D721Med (cell line): ENCODE measurements at regions not wholly inside any gene's neighbourhood (a gene's known extent, or its start where the extent isn't known, plus 50 kb on each side); places are given as distances from the start of the nearest gene placed in this dataset.
"Not testable (repeated sequence)": the region's sequence is repeated elsewhere in the genome, so short reads cannot be mapped to it uniquely, and the experiment has no call there.

ENCODE experiments used
- DNase-seq: peaks from one replicate; pipeline ENCODE4 v3.0.0; 2011; ENCODE audit warnings: low spot score; ENCODE audit not compliant: insufficient read length
- FAIRE-seq: peaks from 2 replicates; lab custom pipeline; 2011; peaks lifted over from hg19 to GRCh38; lab: Jason Lieb, UNC
- TF ChIP-seq, protein P1 (sequence below): IDR thresholded peaks from 2 replicates; pipeline ENCODE4 v1.5.1; 2012; ENCODE audit warnings: mild to moderate bottlenecking, control low read depth; ENCODE audit not compliant: insufficient read depth; ENCODE audit errors: missing control alignments

DNA sequence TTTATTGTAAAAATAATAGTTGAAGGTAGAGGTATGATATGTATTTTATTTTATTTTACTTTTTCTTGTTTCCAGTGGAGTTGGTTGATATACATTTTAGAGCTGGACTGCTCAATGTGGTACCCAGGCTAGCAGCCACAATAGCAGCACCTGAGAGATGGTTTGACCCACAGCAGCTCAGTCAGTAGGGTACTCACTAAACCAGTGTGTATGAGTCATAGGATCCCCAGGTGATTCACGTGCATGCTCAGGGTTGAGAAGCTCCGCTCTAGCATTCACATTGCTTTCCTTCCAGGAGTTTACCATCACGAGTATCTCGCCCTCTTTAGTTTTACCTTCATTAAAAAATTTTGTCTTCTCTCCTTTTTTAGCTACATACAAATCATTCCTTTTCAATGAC lies 96.0 kb upstream of the PAXBP1 start:
- FAIRE-seq (no peak), DNase-seq (no peak)
- TF ChIP-seq, protein P1, sequence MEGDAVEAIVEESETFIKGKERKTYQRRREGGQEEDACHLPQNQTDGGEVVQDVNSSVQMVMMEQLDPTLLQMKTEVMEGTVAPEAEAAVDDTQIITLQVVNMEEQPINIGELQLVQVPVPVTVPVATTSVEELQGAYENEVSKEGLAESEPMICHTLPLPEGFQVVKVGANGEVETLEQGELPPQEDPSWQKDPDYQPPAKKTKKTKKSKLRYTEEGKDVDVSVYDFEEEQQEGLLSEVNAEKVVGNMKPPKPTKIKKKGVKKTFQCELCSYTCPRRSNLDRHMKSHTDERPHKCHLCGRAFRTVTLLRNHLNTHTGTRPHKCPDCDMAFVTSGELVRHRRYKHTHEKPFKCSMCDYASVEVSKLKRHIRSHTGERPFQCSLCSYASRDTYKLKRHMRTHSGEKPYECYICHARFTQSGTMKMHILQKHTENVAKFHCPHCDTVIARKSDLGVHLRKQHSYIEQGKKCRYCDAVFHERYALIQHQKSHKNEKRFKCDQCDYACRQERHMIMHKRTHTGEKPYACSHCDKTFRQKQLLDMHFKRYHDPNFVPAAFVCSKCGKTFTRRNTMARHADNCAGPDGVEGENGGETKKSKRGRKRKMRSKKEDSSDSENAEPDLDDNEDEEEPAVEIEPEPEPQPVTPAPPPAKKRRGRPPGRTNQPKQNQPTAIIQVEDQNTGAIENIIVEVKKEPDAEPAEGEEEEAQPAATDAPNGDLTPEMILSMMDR: no peak

GRCh38 chr21:32868631-32869454 lies 97.3 kb upstream of the PAXBP1 start:
- TF ChIP-seq, protein P1: no peak
- FAIRE-seq (no peak), DNase-seq (no peak)

DNA sequence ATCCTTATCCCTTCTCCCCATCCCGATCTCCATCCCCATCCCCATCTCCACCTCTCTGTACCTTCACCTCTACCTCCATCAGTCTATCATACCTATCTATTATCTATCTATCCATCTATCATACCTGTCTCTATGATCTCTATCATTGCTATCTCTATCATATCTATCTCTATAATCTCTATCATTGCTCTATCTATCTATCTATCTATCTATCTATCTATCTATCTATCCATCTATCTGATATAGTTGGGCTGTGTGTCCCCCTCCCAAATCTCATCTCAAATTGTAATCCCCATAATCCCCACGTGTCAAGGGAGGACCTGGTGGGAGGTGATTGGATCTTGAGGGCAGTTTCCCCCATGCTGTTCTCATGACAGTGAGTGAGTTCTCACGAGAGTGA lies 97.9 kb upstream of the PAXBP1 start:
- FAIRE-seq (no peak), DNase-seq (no peak)

DNA sequence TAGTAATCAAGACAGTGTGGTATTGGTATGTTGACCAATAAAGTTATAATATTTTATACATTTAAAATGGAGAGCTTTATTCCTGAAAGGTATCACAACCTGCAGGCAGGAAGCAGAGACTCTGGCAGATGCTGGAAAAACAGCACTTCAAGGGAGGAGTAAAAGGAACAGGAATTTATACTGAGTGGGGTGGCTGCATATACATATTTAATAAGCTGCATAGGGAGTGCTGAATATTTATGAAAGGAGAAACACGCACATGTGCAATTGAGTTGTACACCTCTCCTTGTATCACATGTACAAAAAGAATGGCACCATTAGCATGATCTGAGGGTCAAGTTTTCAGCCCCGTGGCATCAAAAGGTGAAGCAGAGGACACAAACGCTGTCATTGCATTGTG lies 104.9 kb upstream of the PAXBP1 start:
- FAIRE-seq (no peak), DNase-seq (no peak)
- TF ChIP-seq, protein P1: no peak

More for the DNA sequence above, 97.9 kb upstream of the PAXBP1 start:
- TF ChIP-seq, protein P1: no peak

GRCh38 chr21:32877888-32878287 lies 106.3 kb upstream of the PAXBP1 start:
- FAIRE-seq, DNase-seq: not testable (repeated sequence)

DNA sequence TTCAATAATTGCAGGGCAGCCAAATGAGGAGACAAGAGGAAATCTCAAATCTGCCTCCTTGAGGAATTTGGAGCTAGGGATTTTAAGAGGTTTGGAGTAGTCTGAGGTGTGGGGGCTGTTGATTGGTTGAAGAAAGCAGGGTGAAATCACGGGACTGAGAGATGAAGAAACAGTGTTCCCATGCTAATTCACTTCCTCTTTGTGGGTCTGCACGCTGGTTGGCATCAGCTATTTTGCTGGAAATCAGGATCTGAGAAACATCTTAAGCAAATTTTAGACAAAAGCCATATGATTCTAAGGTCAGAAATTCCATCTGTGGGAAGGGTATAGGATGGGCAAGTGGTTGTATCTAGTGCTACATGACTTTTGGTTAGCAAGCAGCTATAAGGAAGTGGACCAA lies 107.1 kb upstream of the PAXBP1 start:
- no peak for FAIRE-seq
- TF ChIP-seq, protein P1: no peak
- no peak for DNase-seq

DNA sequence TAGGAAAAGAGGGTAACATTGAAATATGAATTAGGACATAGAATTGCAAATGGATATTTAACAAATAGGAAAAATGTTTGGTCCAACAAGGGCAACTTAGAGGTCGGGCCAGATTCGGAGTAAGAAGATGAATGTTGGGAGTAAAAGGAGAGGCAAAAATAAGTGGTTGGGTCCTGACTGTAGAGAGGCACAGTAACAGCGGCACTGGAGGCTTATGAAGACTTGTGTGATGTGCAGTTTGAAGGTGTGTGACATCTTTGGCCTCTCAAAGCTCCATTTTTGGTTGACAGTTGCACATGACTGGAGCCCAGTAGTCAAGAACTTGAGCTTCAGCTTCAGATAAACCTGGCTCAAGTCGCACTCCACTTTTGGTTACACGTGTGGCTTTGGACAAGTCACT lies 109.9 kb upstream of the PAXBP1 start:
- FAIRE-seq: no peak
- DNase-seq: no peak
- TF ChIP-seq, protein P1: no peak
